Sigmoid colon (tissue), 6 donors: ENCODE measurements at regions not wholly inside any gene's neighbourhood (a gene's known extent, or its start where the extent isn't known, plus 50 kb on each side); places are given as distances from the start of the nearest gene placed in this dataset.

Source experiments
- DNase-seq: peaks from one replicate; pipeline ENCODE4 v3.0.0-alpha.2; 2019
- H3K27ac ChIP-seq, 4 donors: fragments of 200-600 bp; sonication (generic); one replicate each; pipeline ENCODE4 v1.5.1; 2016 to 2019; ENCODE audit warnings: mild to moderate bottlenecking in 1 of 4
- H3K27me3 ChIP-seq, 3 donors: fragments of 200-600 bp; sonication (generic); one replicate each; pipeline ENCODE4 v1.5.1; 2019; ENCODE audit warnings: mild to moderate bottlenecking in 1 of 3
- H3K36me3 ChIP-seq, 4 donors: fragments of 200-600 bp; sonication (generic); one replicate each; pipeline ENCODE4 v1.5.1; 2016 to 2019
- H3K4me1 ChIP-seq, 4 donors: fragments of 200-600 bp; sonication (generic); one replicate each; pipeline ENCODE4 v1.5.1; 2017 to 2019
- H3K4me3 ChIP-seq, 4 donors: fragments of 200-600 bp; sonication (generic); one replicate each; pipeline ENCODE4 v1.5.1; 2017 to 2019; ENCODE audit warnings: mild to moderate bottlenecking in 2 of 4, moderate library complexity in 1 of 4
- H3K9me3 ChIP-seq, 4 donors: fragments of 200-600 bp in 3 of 4; sonication (generic) in 3 of 4; one replicate each; pipeline versions ENCODE4 v1.5.1 to v1.6.1; 2013 to 2019
- CTCF ChIP-seq, 4 experiments: fragments of 450-650 bp in 3 of 4; fragments of 200-600 bp in 1 of 4; IDR thresholded peaks; one replicate each; pipeline ENCODE4 v1.5.1; 2016 to 2019; ENCODE audit warnings: antibody characterized with exemption in 4 of 4, mild to moderate bottlenecking in 3 of 4, moderate library complexity in 2 of 4
- EP300 ChIP-seq, 4 donors: sonication (generic); formaldehyde crosslinking; IDR thresholded peaks; one replicate each; pipeline ENCODE4 v1.6.1; 2017; ENCODE audit warnings: antibody characterized with exemption in 4 of 4
- POLR2A ChIP-seq, 2 donors: fragments of 450-650 bp; IDR thresholded peaks; one replicate each; pipeline ENCODE4 v1.6.1; 2016; ENCODE audit warnings: antibody characterized with exemption in 2 of 2, mild to moderate bottlenecking in 2 of 2, moderate library complexity in 2 of 2
- POLR2AphosphoS5 ChIP-seq, 4 donors: sonication (generic); formaldehyde crosslinking; IDR thresholded peaks; one replicate each; pipeline ENCODE4 v1.6.1; 2017; ENCODE audit warnings: antibody characterized with exemption in 4 of 4
- WGBS, 2 donors: extraction: QIAGEN DNeasy Blood & Tissue Kit; methylation state at CpG; one replicate each; pipeline ENCODE4 v1.1.7; 2013; 5-methylcytosine and 5-hydroxymethylcytosine counted together
- intact Hi-C: fragments of 100-400 bp; cut with DNase I; formaldehyde crosslinking; loops from one replicate; pipeline ENCODE4 v1.15.1; 2023
- donor health status: healthy with polysubstance abuse.
- donor health status: healthy.

GRCh38 chr22:22400964-22401363 lies 107.6 kb downstream of the ZNF280B start:
- Histone ChIP-seq H3K27ac (no peak overlapping the region), H3K9me3 (no peaks in the 10 kb centered on the region), H3K4me3 (no peak overlapping the region), H3K4me1 (peaks cover 0 to 4% (median 0%) of the 10 kb centered on the region in 4 donors), H3K36me3 (no peaks in the 10 kb centered on the region), H3K27me3 (no peaks in the 10 kb centered on the region)
- TF ChIP-seq POLR2A (IDR thresholded peaks at IDR 0.05): no peak
- no peak for TF ChIP-seq CTCF (IDR thresholded peaks at IDR 0.05)
- no peak for TF ChIP-seq POLR2AphosphoS5 (IDR thresholded peaks at IDR 0.05)
- TF ChIP-seq EP300 (IDR thresholded peaks at IDR 0.05): no peak
- intact Hi-C loops: no loop called here
- no peak for DNase-seq
- WGBS, 2 donors: 76 to 84% methylated on average over 1 of the region's 1 CpG

GRCh38 chr22:22401381-22401780 lies 107.2 kb downstream of the ZNF280B start:
- Histone ChIP-seq H3K27me3 (no peaks in the 10 kb centered on the region), H3K9me3 (no peaks in the 10 kb centered on the region), H3K4me1 (peaks cover 0 to 4% (median 0%) of the 10 kb centered on the region in 4 donors), H3K27ac (no peak overlapping the region), H3K4me3 (no peak overlapping the region), H3K36me3 (no peaks in the 10 kb centered on the region)
- DNase-seq: no peak
- TF ChIP-seq POLR2AphosphoS5 (IDR thresholded peaks at IDR 0.05) (no peak), POLR2A (IDR thresholded peaks at IDR 0.05) (no peak), EP300 (IDR thresholded peaks at IDR 0.05) (no peak), CTCF (IDR thresholded peaks at IDR 0.05) (no peak)
- 93 to 98% methylated on average over 1 of the region's 1 CpG for WGBS, 2 donors
- intact Hi-C loops: no loop called here

GRCh38 chr22:22403306-22403705 lies 105.2 kb downstream of the ZNF280B start:
- Histone ChIP-seq H3K27me3 (peaks cover 0 to 1% (median 0%) of the 10 kb centered on the region in 3 donors), H3K9me3 (no peaks in the 10 kb centered on the region), H3K4me1 (no peaks in the 10 kb centered on the region), H3K4me3 (no peak overlapping the region), H3K27ac (no peak overlapping the region), H3K36me3 (no peaks in the 10 kb centered on the region)
- intact Hi-C loops: no loop called here
- 60 to 70% methylated on average over 6 of the region's 6 CpGs for WGBS, 2 donors
- TF ChIP-seq POLR2AphosphoS5 (IDR thresholded peaks at IDR 0.05): no peak
- no peak for TF ChIP-seq EP300 (IDR thresholded peaks at IDR 0.05)
- TF ChIP-seq CTCF (IDR thresholded peaks at IDR 0.05): no peak
- no peak for TF ChIP-seq POLR2A (IDR thresholded peaks at IDR 0.05)
- no peak for DNase-seq

- H3K36me3 ChIP-seq: no peaks in the 10 kb centered on the region
- 73 to 83% methylated on average over 4 of the region's 4 CpGs for WGBS, 2 donors
- H3K9me3 ChIP-seq: no peaks in the 10 kb centered on the region
- DNase-seq: no peak
- H3K27me3 ChIP-seq: peaks cover 0 to 6% (median 0%) of the 10 kb centered on the region in 3 donors
- H3K4me3 ChIP-seq: no peak overlapping the region
- intact Hi-C loops: no loop called here
- TF ChIP-seq EP300 (IDR thresholded peaks at IDR 0.05) (no peak), POLR2AphosphoS5 (IDR thresholded peaks at IDR 0.05) (no peak), POLR2A (IDR thresholded peaks at IDR 0.05) (no peak), CTCF (IDR thresholded peaks at IDR 0.05) (no peak)
- no peak overlapping the region for H3K27ac ChIP-seq
- no peaks in the 10 kb centered on the region for H3K4me1 ChIP-seq
Observed at GRCh38 chr22:22403771-22404170, 104.8 kb downstream of the ZNF280B start.

GRCh38 chr22:22404598-22405284 lies 103.8 kb downstream of the ZNF280B start:
- Histone ChIP-seq H3K4me1 (no peaks in the 10 kb centered on the region), H3K36me3 (no peaks in the 10 kb centered on the region), H3K9me3 (no peaks in the 10 kb centered on the region), H3K4me3 (no peak overlapping the region), H3K27ac (no peak overlapping the region), H3K27me3 (peaks cover 0 to 16% (median 9%) of the 10 kb centered on the region in 3 donors)
- TF ChIP-seq CTCF (IDR thresholded peaks at IDR 0.05): no peak
- TF ChIP-seq EP300 (IDR thresholded peaks at IDR 0.05): no peak
- TF ChIP-seq POLR2A (IDR thresholded peaks at IDR 0.05): no peak
- no peak for TF ChIP-seq POLR2AphosphoS5 (IDR thresholded peaks at IDR 0.05)
- no peak for DNase-seq
- WGBS, 2 donors: 67 to 80% methylated on average over 8 of the region's 8 CpGs
- intact Hi-C loops: no loop called here
